Retinal pigment epithelial cell (primary cell): ENCODE measurements at regions not wholly inside any gene's neighbourhood (a gene's known extent, or its start where the extent isn't known, plus 50 kb on each side); places are given as distances from the start of the nearest gene placed in this dataset.

Experiments
- DNase-seq: peaks from one replicate; pipeline ENCODE4 v3.0.0-alpha.2; 2010; ENCODE audit warnings: low read depth
- H3K4me3 ChIP-seq: 2 replicates; pipeline ENCODE4 v1.5.1; 2011; ENCODE audit warnings: mild to moderate bottlenecking, low read length, control low read depth, moderate library complexity
- TF ChIP-seq, protein P1 (sequence below): conservative IDR thresholded peaks from 2 replicates; pipeline ENCODE4 v1.5.1; 2011; ENCODE audit warnings: low read depth, low read length, control low read depth, inconsistent platforms

DNA sequence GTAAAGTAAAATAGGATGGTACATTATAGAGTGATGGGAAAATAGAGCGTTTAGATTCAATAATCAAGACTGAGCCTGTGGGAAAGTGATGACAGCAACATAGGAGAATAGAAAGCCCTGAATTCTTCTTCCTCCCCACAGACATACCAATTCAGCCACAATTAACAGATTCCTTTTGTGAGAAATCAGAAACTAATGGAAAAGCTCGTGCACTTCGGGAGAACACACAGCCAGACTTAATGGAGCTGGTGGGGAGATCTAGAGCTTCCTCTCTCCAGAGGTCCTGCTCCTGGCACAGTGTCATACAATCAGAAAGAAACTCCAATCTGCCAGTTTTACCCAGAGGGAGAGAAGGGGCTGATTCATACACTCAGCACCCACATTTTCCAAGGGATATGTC lies 676.3 kb upstream of the BOD1L1 start:
- no peak for DNase-seq
- TF ChIP-seq, protein P1, sequence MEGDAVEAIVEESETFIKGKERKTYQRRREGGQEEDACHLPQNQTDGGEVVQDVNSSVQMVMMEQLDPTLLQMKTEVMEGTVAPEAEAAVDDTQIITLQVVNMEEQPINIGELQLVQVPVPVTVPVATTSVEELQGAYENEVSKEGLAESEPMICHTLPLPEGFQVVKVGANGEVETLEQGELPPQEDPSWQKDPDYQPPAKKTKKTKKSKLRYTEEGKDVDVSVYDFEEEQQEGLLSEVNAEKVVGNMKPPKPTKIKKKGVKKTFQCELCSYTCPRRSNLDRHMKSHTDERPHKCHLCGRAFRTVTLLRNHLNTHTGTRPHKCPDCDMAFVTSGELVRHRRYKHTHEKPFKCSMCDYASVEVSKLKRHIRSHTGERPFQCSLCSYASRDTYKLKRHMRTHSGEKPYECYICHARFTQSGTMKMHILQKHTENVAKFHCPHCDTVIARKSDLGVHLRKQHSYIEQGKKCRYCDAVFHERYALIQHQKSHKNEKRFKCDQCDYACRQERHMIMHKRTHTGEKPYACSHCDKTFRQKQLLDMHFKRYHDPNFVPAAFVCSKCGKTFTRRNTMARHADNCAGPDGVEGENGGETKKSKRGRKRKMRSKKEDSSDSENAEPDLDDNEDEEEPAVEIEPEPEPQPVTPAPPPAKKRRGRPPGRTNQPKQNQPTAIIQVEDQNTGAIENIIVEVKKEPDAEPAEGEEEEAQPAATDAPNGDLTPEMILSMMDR, result no peak
- H3K4me3 ChIP-seq, result no peak overlapping the region

DNA sequence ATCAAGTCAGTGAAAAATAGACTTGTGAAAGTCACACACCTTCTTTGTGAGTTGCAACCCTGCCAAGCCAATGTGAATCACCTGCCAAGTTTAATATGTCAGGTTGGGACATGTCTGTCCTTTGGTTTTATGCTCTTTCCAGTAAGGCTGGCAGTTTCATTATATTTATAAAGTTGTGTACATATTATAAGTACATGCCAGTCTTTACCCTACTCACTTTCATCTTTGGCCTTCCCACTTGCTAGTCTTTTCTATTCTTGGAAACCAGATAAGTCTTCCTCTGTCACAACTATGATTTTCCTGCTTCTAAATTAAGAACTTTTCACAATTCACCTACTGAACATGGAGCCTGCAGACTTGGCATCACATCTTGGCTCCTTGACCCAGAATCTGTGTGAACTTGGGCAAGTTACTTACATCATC lies 680.7 kb upstream of the BOD1L1 start:
- DNase-seq, result no peak
- TF ChIP-seq, protein P1, result no peak
- H3K4me3 ChIP-seq, result no peak overlapping the region

DNA sequence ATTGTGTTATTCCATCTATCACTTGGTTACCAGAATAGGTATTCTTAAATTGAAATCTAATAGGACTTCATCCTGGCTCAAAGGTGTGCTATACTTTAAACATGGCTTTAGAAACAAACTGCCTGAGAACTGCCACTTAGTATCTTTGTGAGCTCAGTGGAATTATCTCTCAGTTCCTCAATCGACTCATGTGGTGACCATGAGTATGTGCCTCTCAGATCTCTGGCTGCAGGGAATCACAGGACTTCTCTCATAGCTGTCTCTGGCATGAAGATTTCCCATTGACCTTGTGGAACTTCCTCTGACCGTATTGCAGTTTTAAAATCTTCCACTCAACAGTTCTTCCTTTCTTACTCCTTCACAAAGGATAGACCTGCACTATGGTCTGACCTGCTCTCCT lies 681.9 kb upstream of the BOD1L1 start:
- TF ChIP-seq, protein P1, result no peak
- DNase-seq, result no peak
- no peak overlapping the region for H3K4me3 ChIP-seq

DNA sequence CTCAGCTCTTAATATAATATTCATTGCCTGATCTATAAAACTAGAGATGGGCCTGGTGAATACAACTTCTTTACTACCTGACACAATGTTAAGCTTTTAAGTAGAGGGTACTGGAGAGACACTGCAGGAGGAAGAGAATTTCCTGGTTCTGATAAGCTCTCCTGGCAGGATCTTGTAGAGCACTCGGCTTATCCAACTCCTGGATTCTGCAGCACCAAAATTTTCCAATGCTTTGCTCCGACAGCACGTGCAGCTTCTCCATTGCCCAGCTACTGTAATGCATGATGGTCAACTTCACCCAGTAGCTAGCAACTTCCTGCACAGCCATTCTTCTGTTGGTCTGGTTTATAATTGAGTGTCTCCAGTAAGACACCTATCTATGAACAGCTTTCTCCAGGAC lies 686.2 kb upstream of the BOD1L1 start:
- TF ChIP-seq, protein P1, result no peak
- no peak for DNase-seq
- H3K4me3 ChIP-seq, result no peak overlapping the region

DNA sequence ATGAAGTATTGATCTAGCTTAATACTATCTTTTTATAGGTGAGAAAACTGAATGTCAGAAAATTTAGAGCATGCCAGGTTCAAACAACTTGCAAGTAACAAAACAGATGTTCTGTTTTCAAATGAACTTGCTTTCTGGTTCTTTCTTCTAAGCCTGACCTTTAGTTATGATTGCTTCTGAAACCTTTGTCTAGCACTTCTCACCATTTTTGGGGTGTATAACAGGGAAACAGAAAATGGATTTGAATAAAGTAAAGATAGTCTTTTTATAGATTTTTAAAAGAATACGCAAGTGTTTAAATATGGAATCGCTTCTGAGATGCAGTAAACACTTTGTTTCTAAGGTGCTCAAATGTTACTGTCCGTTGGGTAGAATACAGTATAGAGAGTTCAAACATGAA lies 687.2 kb upstream of the CPEB2 start:
- H3K4me3 ChIP-seq, result no peak overlapping the region
- TF ChIP-seq, protein P1, result no peak
- DNase-seq, result no peak

DNA sequence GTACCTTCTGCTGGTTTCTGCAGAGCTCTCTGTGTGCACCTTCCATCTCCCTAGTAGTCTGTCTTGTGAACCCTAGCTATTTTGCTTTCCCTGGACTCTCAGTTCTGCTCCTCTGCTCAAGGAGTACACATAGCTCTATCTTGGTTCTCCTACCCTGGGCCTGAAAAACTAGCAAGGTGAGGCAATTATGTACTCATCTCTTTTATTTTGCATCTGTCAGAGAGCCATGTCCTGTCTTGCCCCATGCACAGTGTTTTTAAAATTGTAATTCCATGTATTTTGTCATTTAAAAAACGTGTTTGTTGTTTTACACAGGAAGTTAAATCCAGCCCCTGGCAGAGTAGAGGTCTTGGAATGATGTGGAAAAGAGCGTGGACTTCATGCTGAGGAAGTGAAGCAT lies 684.9 kb upstream of the CPEB2 start:
- no peak for DNase-seq

DNA sequence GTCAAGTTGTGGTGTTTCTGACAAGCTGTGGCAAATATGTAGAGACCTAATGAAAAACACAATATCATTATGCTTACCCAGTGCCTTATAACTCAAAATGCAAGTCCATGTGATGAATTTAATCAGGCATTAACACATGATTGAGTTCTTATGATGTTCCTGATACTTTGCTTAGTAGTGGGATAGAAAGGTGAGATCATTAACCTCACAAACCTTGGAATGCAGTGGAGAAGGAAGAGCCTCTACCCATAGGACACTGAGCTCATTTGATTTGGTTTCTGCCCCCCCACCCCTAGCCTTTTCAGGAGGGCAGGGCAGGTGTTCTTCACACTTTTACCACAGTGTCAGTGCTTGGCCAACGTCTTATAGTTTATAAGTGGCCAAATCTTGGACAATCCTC lies 683.6 kb upstream of the CPEB2 start:
- TF ChIP-seq, protein P1, result no peak
- DNase-seq, result no peak
- no peak overlapping the region for H3K4me3 ChIP-seq

More for the DNA sequence above, 684.9 kb upstream of the CPEB2 start:
- TF ChIP-seq, protein P1, result no peak
- H3K4me3 ChIP-seq, result no peak overlapping the region
